Caco-2 (cell line): ENCODE measurements at regions not wholly inside any gene's neighbourhood (a gene's known extent, or its start where the extent isn't known, plus 50 kb on each side); places are given as distances from the start of the nearest gene placed in this dataset.

Source experiments
- BruUV-seq: library from RNA; stranded (reverse); fragments of 400-500 nt; replicated peaks from 2 replicates; lab custom pipeline; 2021; lab: Mats Ljungman, UMichigan
- CTCF ChIA-PET: fragments of 300-600 bp; sonication (Branson Sonifier 250); formaldehyde crosslinking; loops from one replicate; lab custom pipeline; 2022; ENCODE audit warnings: antibody characterized with exemption; lab: Charles Lee
- POLR2A ChIA-PET: fragments of 300-600 bp; sonication (Branson Sonifier 250); formaldehyde crosslinking; loops from one replicate; lab custom pipeline; 2022; ENCODE audit warnings: antibody characterized with exemption; lab: Charles Lee
- DNase-seq, 2 experiments: peaks; one replicate each; pipeline versions ENCODE4 v3.0.0 to v3.0.0-alpha.2; 2020 to 2022
- H3K27me3 ChIP-seq: replicated peaks from 2 replicates; pipeline ENCODE4 v1.6.0; 2011; ENCODE audit warnings: low read length; ENCODE audit not compliant: control insufficient read depth, insufficient read depth
- H3K36me3 ChIP-seq: 2 replicates; pipeline ENCODE4 v1.5.1; 2011; ENCODE audit warnings: low read length; ENCODE audit not compliant: control insufficient read depth, insufficient read depth
- H3K4me1 ChIP-seq: fragments of 250-450 bp; sonication (Bioruptor Pico); 2 replicates; pipeline ENCODE4 v1.5.1; 2020; ENCODE audit warnings: mild to moderate bottlenecking
- H3K4me3 ChIP-seq: 2 replicates; pipeline ENCODE4 v1.5.1; 2011; ENCODE audit warnings: low read depth, mild to moderate bottlenecking, control low read depth, low read length
- H3K9me3 ChIP-seq: fragments of 250-450 bp; sonication (Bioruptor Pico); 2 replicates; pipeline ENCODE4 v1.5.1; 2020; ENCODE audit warnings: mild to moderate bottlenecking, moderate library complexity
- H3K27ac Mint-ChIP-seq: one replicate; pipeline ENCODE4 v1.8.0; 2022; ENCODE audit warnings: mixed read lengths; ENCODE audit not compliant: unreplicated experiment
- H3K27me3 Mint-ChIP-seq: one replicate; pipeline ENCODE4 v1.8.0; 2022; ENCODE audit warnings: mixed read lengths; ENCODE audit not compliant: insufficient read depth, unreplicated experiment
- H3K36me3 Mint-ChIP-seq: one replicate; pipeline ENCODE4 v1.8.0; 2022; ENCODE audit warnings: mild to moderate bottlenecking, mixed read lengths; ENCODE audit not compliant: insufficient read depth, unreplicated experiment
- H3K4me1 Mint-ChIP-seq: one replicate; pipeline ENCODE4 v1.8.0; 2022; ENCODE audit warnings: low read depth, mixed read lengths; ENCODE audit not compliant: unreplicated experiment
- H3K4me3 Mint-ChIP-seq: one replicate; pipeline ENCODE4 v1.8.0; 2022; ENCODE audit warnings: mild to moderate bottlenecking, moderate library complexity, mixed read lengths; ENCODE audit not compliant: unreplicated experiment
- H3K9me3 Mint-ChIP-seq: one replicate; pipeline ENCODE4 v1.8.0; 2022; ENCODE audit warnings: mixed read lengths; ENCODE audit not compliant: unreplicated experiment
- CTCF ChIP-seq, 2 experiments: fragments of 200-600 bp in 1 of 2; IDR thresholded peaks; 1 replicate in 1 of 2; 2 replicates in 1 of 2; pipeline versions ENCODE4 v1.5.1 to v1.8.0; 2011 to 2022; ENCODE audit warnings: antibody characterized with exemption in 1 of 2, control low read depth in 1 of 2, inconsistent platforms in 1 of 2, low read depth in 1 of 2, low read length in 1 of 2, mild to moderate bottlenecking in 1 of 2, moderate library complexity in 1 of 2; ENCODE audit not compliant: insufficient read depth in 1 of 2, severe bottlenecking in 1 of 2, unreplicated experiment in 1 of 2
- intact Hi-C: fragments of 100-400 bp; cut with micrococcal nuclease; formaldehyde crosslinking; loops from one replicate; pipeline ENCODE4 v1.10.0; 2022; ENCODE audit not compliant: unreplicated experiment

GRCh38 chr17:77487211-77487629 lies 346.5 kb downstream of the SEC14L1 start:
- ChIA-PET CTCF (no interaction called here), POLR2A (no interaction called here)
- Mint-ChIP-seq H3K27ac (no peak overlapping the region), H3K4me3 (no peak overlapping the region), H3K4me1 (no peaks in the 10 kb centered on the region), H3K36me3 (peaks cover 58% of the 10 kb centered on the region), H3K9me3 (no peaks in the 10 kb centered on the region), H3K27me3 (no peaks in the 10 kb centered on the region)
- TF ChIP-seq CTCF (IDR thresholded peaks at IDR 0.05; ENCODE audit: insufficient read depth in 1 of 2, low read depth in 1 of 2, low read length in 1 of 2, severe bottlenecking in 1 of 2, unreplicated experiment in 1 of 2) = no peak
- BruUV-seq = no TSS peak
- H3K9me3 ChIP-seq = no peaks in the 10 kb centered on the region
- peaks cover 12% of the 10 kb centered on the region for H3K36me3 ChIP-seq
- intact Hi-C loops = no loop called here
- no peak overlapping the region for H3K4me3 ChIP-seq
- H3K27me3 ChIP-seq = no peaks in the 10 kb centered on the region
- DNase-seq = no peak
- no peaks in the 10 kb centered on the region for H3K4me1 ChIP-seq

GRCh38 chr17:77487677-77488530 lies 347.1 kb downstream of the SEC14L1 start:
- intact Hi-C loops = no loop called here
- no TSS peak for BruUV-seq
- H3K27me3 ChIP-seq = no peaks in the 10 kb centered on the region
- Mint-ChIP-seq H3K9me3 (no peaks in the 10 kb centered on the region), H3K36me3 (peaks cover 56% of the 10 kb centered on the region), H3K4me1 (no peaks in the 10 kb centered on the region), H3K27ac (no peak overlapping the region), H3K27me3 (no peaks in the 10 kb centered on the region), H3K4me3 (no peak overlapping the region)
- H3K4me1 ChIP-seq = no peaks in the 10 kb centered on the region
- H3K9me3 ChIP-seq = no peaks in the 10 kb centered on the region
- no peak overlapping the region for H3K4me3 ChIP-seq
- CTCF ChIA-PET = no interaction called here
- POLR2A ChIA-PET = no interaction called here
- no peak for DNase-seq
- H3K36me3 ChIP-seq = peaks cover 10% of the 10 kb centered on the region
- no peak for TF ChIP-seq CTCF (IDR thresholded peaks at IDR 0.05; ENCODE audit: insufficient read depth in 1 of 2, low read depth in 1 of 2, low read length in 1 of 2, severe bottlenecking in 1 of 2, unreplicated experiment in 1 of 2)

GRCh38 chr17:77488531-77489238 lies 347.9 kb downstream of the SEC14L1 start:
- peaks cover 58% of the 10 kb centered on the region for H3K36me3 Mint-ChIP-seq
- H3K9me3 Mint-ChIP-seq = no peaks in the 10 kb centered on the region
- H3K9me3 ChIP-seq = no peaks in the 10 kb centered on the region
- no TSS peak for BruUV-seq
- no peaks in the 10 kb centered on the region for H3K4me1 ChIP-seq
- no peak overlapping the region for H3K4me3 ChIP-seq
- peaks cover 3% of the 10 kb centered on the region for H3K36me3 ChIP-seq
- DNase-seq = no peak
- ChIA-PET CTCF (no interaction called here), POLR2A (no interaction called here)
- no peak for TF ChIP-seq CTCF (IDR thresholded peaks at IDR 0.05; ENCODE audit: insufficient read depth in 1 of 2, low read depth in 1 of 2, low read length in 1 of 2, severe bottlenecking in 1 of 2, unreplicated experiment in 1 of 2)
- no peaks in the 10 kb centered on the region for H3K4me1 Mint-ChIP-seq
- no peaks in the 10 kb centered on the region for H3K27me3 ChIP-seq
- H3K27ac Mint-ChIP-seq = no peak overlapping the region
- intact Hi-C loops = no loop called here
- no peak overlapping the region for H3K4me3 Mint-ChIP-seq
- no peaks in the 10 kb centered on the region for H3K27me3 Mint-ChIP-seq
